Uterus (tissue), 2 donors: ENCODE measurements at regions not wholly inside any gene's neighbourhood (a gene's known extent, or its start where the extent isn't known, plus 50 kb on each side); places are given as distances from the start of the nearest gene placed in this dataset.

Experiments used
- CTCF ChIP-seq, 4 experiments: fragments of 200-600 bp in 2 of 4; fragments of 450-650 bp in 2 of 4; sonication (generic) in 2 of 4; IDR thresholded peaks; one replicate each; pipeline ENCODE4 v1.5.1; 2016 to 2019; ENCODE audit warnings: antibody characterized with exemption in 4 of 4, mild to moderate bottlenecking in 2 of 4, moderate library complexity in 1 of 4
- POLR2A ChIP-seq, 2 donors: fragments of 450-650 bp; IDR thresholded peaks; one replicate each; pipeline ENCODE4 v1.6.1; 2016; ENCODE audit warnings: antibody characterized with exemption in 2 of 2, mild to moderate bottlenecking in 1 of 2, moderate library complexity in 1 of 2

- TF ChIP-seq CTCF (IDR thresholded peaks at IDR 0.05), result no peak
- no peak for TF ChIP-seq POLR2A (IDR thresholded peaks at IDR 0.05)
Observed at GRCh38 chr18:32550963-32551362, 80.3 kb upstream of the GAREM1 start.
